AG09319 (cell line): ENCODE measurements at regions not wholly inside any gene's neighbourhood (a gene's known extent, or its start where the extent isn't known, plus 50 kb on each side); places are given as distances from the start of the nearest gene placed in this dataset.
"Not testable (repeated sequence)": the region's sequence is repeated elsewhere in the genome, so short reads cannot be mapped to it uniquely, and the experiment has no call there.

ENCODE experiments used
- DNase-seq: peaks from one replicate; pipeline ENCODE4 v3.0.0-alpha.2; 2010; ENCODE audit warnings: low read depth; ENCODE audit errors: extremely low read depth
- CTCF ChIP-seq: IDR thresholded peaks from 2 replicates; pipeline ENCODE4 v1.5.1; 2011; ENCODE audit warnings: low read depth, mild to moderate bottlenecking, inconsistent platforms, low read length, moderate library complexity

GRCh38 chrX:7378406-7378805, 230.5 kb upstream of the PUDP start:
- no peak for TF ChIP-seq CTCF

GRCh38 chrX:7372825-7373525, 225.0 kb upstream of the PUDP start:
- no peak for DNase-seq
- no peak for TF ChIP-seq CTCF

More at GRCh38 chrX:7378406-7378805, 230.5 kb upstream of the PUDP start:
- no peak for DNase-seq

GRCh38 chrX:7362111-7362510, 214.2 kb upstream of the PUDP start:
- DNase-seq: no peak
- no peak for TF ChIP-seq CTCF

GRCh38 chrX:7351926-7352325, 204.0 kb upstream of the PUDP start:
- DNase-seq: no peak
- TF ChIP-seq CTCF: no peak

GRCh38 chrX:7347465-7347864, 199.5 kb upstream of the PUDP start:
- TF ChIP-seq CTCF: no peak
- DNase-seq: no peak

- DNase-seq: no peak
- no peak for TF ChIP-seq CTCF
Measured at GRCh38 chrX:7346021-7346420, 198.1 kb upstream of the PUDP start.

- no peak for TF ChIP-seq CTCF
- DNase-seq: no peak
Measured at GRCh38 chrX:7343181-7343580, 195.2 kb upstream of the PUDP start.

GRCh38 chrX:7335816-7336362, 187.9 kb upstream of the PUDP start:
- not testable (repeated sequence) for DNase-seq
